GM10248 (cell line): ENCODE measurements at regions not wholly inside any gene's neighbourhood (a gene's known extent, or its start where the extent isn't known, plus 50 kb on each side); places are given as distances from the start of the nearest gene placed in this dataset.
"Not testable (repeated sequence)": the region's sequence is repeated elsewhere in the genome, so short reads cannot be mapped to it uniquely, and the experiment has no call there.

Experiments
- CTCF ChIA-PET: fragments of 300-600 bp; sonication (Branson Sonifier 250); formaldehyde crosslinking; extraction: SDS; loops from one replicate; lab custom pipeline; 2021; ENCODE audit warnings: antibody characterized with exemption; lab: Yijun Ruan, JAX
- POLR2A ChIA-PET: fragments of 350-650 bp; sonication (Branson Sonifier 250); formaldehyde crosslinking; extraction: SDS; loops from one replicate; lab custom pipeline; 2020; ENCODE audit warnings: antibody characterized with exemption; lab: Yijun Ruan, JAX
- DNase-seq: peaks from one replicate; pipeline ENCODE4 v3.0.0; 2012; ENCODE audit errors: extremely low spot score
- TF ChIP-seq, protein P1 (sequence below): IDR thresholded peaks from 2 replicates; pipeline ENCODE4 v1.5.1; 2012; ENCODE audit warnings: mild to moderate bottlenecking, low read depth; ENCODE audit errors: extremely low read depth, missing control alignments, control extremely low read depth

DNA sequence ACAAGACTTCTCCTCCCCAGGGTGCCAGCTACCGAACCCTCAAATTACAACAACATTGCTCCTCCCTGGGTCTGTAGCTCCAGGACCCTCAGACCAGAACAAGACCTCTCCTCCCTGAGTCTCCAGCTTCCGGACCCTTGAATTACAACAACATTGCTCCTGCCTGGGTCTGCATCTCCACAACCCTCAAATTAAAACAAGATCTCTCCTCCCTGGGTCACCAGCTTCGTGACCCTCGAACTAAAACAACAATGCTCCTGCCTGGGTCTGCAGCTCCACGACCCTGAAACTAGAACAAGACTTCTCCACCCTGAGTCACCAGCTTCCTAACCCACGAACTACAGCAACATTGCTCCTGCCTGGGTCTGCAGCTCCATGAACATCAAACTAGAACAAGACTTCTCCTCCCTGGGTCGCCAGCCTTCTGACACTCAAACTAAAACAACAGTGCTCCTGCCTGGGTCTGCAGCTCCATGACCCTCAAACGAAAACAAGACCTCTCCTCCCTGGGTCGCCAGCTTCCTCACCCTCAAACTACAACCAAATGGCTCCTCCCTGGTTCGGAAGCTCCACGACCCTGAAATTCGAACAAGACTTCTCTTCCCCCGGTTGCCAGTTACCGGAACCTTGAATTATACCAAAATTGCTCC is 324.5 kb downstream of the PREX1 start:
- no peak for DNase-seq
- ChIA-PET POLR2A (no interaction called here), CTCF (no interaction called here)
- TF ChIP-seq, protein P1, sequence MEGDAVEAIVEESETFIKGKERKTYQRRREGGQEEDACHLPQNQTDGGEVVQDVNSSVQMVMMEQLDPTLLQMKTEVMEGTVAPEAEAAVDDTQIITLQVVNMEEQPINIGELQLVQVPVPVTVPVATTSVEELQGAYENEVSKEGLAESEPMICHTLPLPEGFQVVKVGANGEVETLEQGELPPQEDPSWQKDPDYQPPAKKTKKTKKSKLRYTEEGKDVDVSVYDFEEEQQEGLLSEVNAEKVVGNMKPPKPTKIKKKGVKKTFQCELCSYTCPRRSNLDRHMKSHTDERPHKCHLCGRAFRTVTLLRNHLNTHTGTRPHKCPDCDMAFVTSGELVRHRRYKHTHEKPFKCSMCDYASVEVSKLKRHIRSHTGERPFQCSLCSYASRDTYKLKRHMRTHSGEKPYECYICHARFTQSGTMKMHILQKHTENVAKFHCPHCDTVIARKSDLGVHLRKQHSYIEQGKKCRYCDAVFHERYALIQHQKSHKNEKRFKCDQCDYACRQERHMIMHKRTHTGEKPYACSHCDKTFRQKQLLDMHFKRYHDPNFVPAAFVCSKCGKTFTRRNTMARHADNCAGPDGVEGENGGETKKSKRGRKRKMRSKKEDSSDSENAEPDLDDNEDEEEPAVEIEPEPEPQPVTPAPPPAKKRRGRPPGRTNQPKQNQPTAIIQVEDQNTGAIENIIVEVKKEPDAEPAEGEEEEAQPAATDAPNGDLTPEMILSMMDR = no peak

DNA sequence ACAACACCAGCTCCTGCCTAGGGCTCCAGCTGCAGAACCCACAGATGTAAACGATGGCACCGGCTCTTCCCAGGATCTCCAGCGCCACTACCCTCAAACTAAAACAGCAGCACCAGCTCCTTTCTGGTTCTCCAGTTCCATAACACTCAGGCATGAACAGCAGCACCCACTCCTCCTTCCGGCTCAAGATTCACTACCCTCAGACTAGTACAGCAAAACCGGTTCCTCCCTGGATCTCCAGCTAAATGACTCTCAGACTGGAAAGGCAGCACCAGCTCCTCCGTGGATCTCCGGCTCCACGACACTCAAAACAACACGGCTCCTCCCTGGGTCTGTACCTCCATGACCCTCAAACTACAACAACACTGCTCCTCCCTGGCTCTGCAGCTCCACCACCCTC is 325.0 kb downstream of the PREX1 start:
- TF ChIP-seq, protein P1 = no peak
- ChIA-PET CTCF (interaction anchor here (0.9 to 1.0 kb wide), 2 partner anchors 16 to 56 kb away, joined by 3 read pairs; no protein-coding TSS in a partner anchor), POLR2A (no interaction called here)
- no peak for DNase-seq

DNA sequence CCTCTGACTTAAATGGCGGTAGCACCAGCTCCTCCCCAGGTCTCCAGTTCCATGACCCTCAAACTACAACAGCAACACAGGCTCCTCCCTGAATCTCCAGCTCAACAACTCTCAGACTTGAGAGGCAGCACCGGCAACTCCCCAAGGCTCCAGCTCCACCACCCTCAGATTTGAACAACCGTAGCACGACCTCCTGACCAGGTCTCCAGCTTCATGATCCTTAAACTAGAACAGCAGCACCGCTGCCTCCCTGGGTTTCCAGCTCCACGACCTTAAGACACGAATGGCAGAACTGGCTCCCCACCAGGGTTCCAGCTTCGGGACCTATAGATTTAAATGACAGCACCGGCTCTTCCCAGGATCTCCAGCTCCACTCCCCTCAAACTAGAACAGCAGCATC is 325.8 kb downstream of the PREX1 start:
- TF ChIP-seq, protein P1 = no peak
- DNase-seq = no peak
- ChIA-PET POLR2A (no interaction called here), CTCF (interaction anchor here (0.9 to 1.0 kb wide), 2 partner anchors 17 to 57 kb away, joined by 3 read pairs; no protein-coding TSS in a partner anchor)

DNA sequence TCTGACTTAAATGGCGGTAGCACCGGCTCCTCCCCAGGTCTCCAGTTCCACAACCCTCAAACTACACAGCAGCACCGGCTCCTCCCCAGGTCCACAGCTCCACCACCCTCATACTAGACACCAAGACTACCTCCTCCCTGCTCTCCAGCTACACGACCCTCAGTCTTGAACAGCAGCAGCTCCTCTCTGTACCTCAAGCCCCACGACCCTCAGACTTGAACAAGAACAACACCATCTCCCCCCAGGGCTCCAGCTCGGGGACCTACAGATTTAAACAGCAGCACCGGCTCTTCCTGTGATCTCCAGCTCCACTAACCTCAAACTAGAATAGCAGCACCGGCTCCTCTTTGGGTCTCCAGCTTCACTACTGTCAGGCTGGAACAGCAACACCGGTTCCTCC is 326.9 kb downstream of the PREX1 start:
- DNase-seq, POLR2A ChIA-PET, CTCF ChIA-PET: not testable (repeated sequence)

DNA sequence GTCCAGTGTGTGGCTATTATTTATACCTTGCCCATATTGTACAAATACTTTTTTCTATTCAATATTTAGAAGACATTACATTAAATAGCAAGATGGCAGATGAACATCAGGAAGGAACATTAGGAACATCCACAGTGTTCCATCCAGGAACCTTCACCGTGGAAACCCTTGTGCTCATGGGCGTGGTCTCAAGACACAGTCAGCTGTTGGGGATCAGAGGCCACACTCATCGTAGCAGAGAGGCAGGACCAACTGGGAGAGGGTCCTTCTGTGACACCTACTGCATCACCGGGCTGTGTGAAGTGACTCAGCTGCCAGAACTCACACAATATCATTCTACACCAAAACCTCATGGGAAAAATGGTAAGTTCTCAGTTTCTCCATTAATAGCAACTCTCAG is 328.9 kb downstream of the PREX1 start:
- POLR2A ChIA-PET, DNase-seq: not testable (repeated sequence)
- CTCF ChIA-PET = interaction anchor here (1.4 to 1.5 kb wide), 2 partner anchors 43 to 121 kb away, joined by 3 to 5 read pairs; no protein-coding TSS in a partner anchor

DNA sequence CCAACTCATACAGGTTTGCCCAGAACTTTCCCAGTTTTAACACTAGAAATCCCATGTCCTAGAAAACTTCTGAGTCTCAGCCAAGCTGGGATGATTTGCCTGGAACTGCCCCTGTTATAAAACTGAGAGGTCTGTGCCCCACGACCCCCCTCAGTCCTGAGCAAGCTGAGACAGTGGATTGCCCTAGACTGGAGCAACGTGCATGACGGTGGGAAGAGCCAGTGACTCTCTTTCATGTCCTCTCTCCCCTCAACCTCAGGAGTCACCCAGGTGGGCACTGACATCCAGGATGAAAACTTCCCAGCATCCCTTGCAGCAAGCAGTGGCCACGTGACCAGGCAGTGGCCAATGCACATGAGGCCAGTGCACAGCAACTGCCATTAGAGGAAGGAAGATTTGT is 329.7 kb downstream of the PREX1 start:
- CTCF ChIA-PET, POLR2A ChIA-PET, DNase-seq: not testable (repeated sequence)

DNA sequence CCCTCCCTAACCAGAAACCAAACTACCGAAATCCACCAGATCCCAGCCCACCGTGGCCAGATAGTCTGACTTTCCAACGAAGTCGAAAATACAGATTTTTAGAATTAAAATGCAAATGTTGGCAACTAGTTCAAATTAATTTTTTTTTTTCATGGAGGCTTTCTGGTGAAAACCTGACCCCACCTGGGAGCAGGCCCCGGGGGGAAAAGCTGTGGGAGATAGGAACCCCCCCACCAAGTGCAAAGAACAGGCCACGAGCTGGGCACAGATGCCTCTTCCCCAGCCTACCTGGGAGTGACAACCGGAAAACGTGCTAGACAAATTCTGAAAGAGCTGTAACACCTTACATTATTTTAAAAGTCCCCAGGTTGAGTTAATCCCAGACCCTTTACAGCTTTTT is 333.8 kb downstream of the PREX1 start:
- POLR2A ChIA-PET = no interaction called here

DNA sequence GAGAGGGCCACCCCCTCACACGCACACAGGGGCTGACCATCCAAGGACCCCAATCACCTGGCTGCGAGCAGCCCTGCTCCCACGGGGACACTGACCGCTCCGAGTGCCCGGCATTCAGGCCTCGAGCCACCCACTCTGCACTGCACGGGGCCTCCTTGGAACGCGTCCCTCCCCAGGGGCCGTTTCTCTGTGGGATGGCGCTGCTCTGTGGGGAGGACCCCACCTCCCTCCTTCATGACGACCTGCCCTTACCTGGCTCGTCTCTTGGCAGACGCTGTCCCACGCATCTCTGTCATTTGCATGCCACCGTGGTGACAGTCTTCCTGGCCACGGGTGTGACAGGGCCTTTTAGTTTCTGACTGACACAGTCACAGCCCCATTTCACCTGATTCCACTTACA is 334.5 kb downstream of the PREX1 start:
- CTCF ChIA-PET, DNase-seq, POLR2A ChIA-PET: not testable (repeated sequence)

More for the DNA sequence above, 333.8 kb downstream of the PREX1 start:
- CTCF ChIA-PET = no interaction called here
- TF ChIP-seq, protein P1 = no peak
- DNase-seq = no peak

DNA sequence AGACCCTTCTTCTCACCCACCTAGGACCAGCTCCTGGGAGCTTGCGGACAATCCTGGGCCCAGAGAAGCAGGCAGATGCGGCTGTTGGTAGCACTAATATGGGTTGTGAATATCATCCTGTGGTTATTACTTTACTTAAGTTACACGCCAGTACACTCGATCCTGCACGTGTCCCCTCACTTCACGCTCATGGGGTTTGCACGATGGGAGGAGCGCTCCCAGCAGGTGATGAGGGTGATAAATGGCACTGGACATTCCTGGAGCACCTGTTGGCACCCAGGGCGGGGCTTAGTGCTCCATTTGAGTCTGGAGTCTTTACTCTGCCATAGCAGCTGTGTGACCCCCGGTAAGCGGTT is 335.1 kb downstream of the PREX1 start:
- CTCF ChIA-PET = interaction anchor here (1.0 to 1.7 kb wide), 2 partner anchors 20 to 128 kb away, joined by 3 to 4 read pairs; no protein-coding TSS in a partner anchor
- POLR2A ChIA-PET = interaction anchor here (0.6 kb wide), 1 partner anchor 1177 kb away, joined by 4 read pairs; no protein-coding TSS in a partner anchor
- TF ChIP-seq, protein P1 = no peak
- DNase-seq = no peak
